SW480 (cell line): ENCODE measurements at regions not wholly inside any gene's neighbourhood (a gene's known extent, or its start where the extent isn't known, plus 50 kb on each side); places are given as distances from the start of the nearest gene placed in this dataset.
A peak's percentile ranks its signal among the peaks of the same experiment; 100 is the strongest.
"Not testable (repeated sequence)": the region's sequence is repeated elsewhere in the genome, so short reads cannot be mapped to it uniquely, and the experiment has no call there.

ENCODE experiments used
- DNase-seq: peaks from one replicate; pipeline ENCODE4 v3.0.0-alpha.2; 2016; ENCODE audit warnings: low spot score

GRCh38 chrX:73943693-73944562 lies 91.4 kb upstream of the XIST start:
- peak; percentile 83 for DNase-seq

- no peak for DNase-seq
These were observed 88.5 kb upstream of the XIST start for GRCh38 chrX:73940893-73941470.

GRCh38 chrX:73937843-73938242 lies 85.3 kb upstream of the XIST start:
- DNase-seq = not testable (repeated sequence)

GRCh38 chrX:73932522-73932921 lies 80.0 kb upstream of the XIST start:
- no peak for DNase-seq

GRCh38 chrX:73930300-73930699 lies 77.8 kb upstream of the XIST start:
- no peak for DNase-seq

- DNase-seq = no peak
These were observed 70.4 kb upstream of the XIST start for GRCh38 chrX:73922856-73923455.

GRCh38 chrX:73916931-73917667 lies 64.6 kb upstream of the XIST start:
- DNase-seq = peak; percentile 27

GRCh38 chrX:73916489-73916888 lies 64.0 kb upstream of the XIST start:
- DNase-seq = no peak

- DNase-seq = not testable (repeated sequence)
These were observed 62.3 kb upstream of the XIST start for GRCh38 chrX:73914792-73915191.

GRCh38 chrX:73913580-73913979 lies 61.1 kb upstream of the XIST start:
- DNase-seq = no peak

- DNase-seq = not testable (repeated sequence)
These were observed 59.4 kb upstream of the XIST start for GRCh38 chrX:73911946-73912345.

- DNase-seq = not testable (repeated sequence)
These were observed 53.3 kb upstream of the XIST start for GRCh38 chrX:73905749-73906374.

GRCh38 chrX:73903941-73904340 lies 51.4 kb upstream of the XIST start:
- no peak for DNase-seq
